Neuronal stem cell (in vitro differentiated cells): ENCODE measurements at regions not wholly inside any gene's neighbourhood (a gene's known extent, or its start where the extent isn't known, plus 50 kb on each side); places are given as distances from the start of the nearest gene placed in this dataset.

Experiments
- DNase-seq: peaks from one replicate; pipeline ENCODE4 v3.0.0-alpha.2; 2013; ENCODE audit warnings: low spot score
- H2AFZ ChIP-seq: one replicate; pipeline ENCODE4 v1.6.1; 2013; ENCODE audit warnings: mild to moderate bottlenecking, low read length, inconsistent platforms
- H2AK5ac ChIP-seq: 2 replicates; pipeline ENCODE4 v1.6.1; 2013; ENCODE audit warnings: low read depth, mild to moderate bottlenecking, inconsistent platforms, low read length, moderate library complexity, mixed read lengths
- H2BK120ac ChIP-seq: 2 replicates; pipeline ENCODE4 v1.6.1; 2013; ENCODE audit warnings: low read depth, mild to moderate bottlenecking, inconsistent platforms, low read length, moderate library complexity, mixed read lengths
- H2BK12ac ChIP-seq: one replicate; pipeline ENCODE4 v1.6.1; 2013; ENCODE audit warnings: low read length, inconsistent platforms
- H2BK15ac ChIP-seq: 2 replicates; pipeline ENCODE4 v1.6.1; 2013; ENCODE audit warnings: mild to moderate bottlenecking, low read length, inconsistent platforms, mixed read lengths
- H2BK5ac ChIP-seq: one replicate; pipeline ENCODE4 v1.6.1; 2013; ENCODE audit warnings: inconsistent platforms, mild to moderate bottlenecking, low read length, moderate library complexity
- H3K14ac ChIP-seq: one replicate; pipeline ENCODE4 v1.6.1; 2013; ENCODE audit warnings: low read length, inconsistent platforms
- H3K18ac ChIP-seq: 2 replicates; pipeline ENCODE4 v1.6.1; 2013; ENCODE audit warnings: low read length, inconsistent platforms
- H3K23ac ChIP-seq: 2 replicates; pipeline ENCODE4 v1.6.1; 2013; ENCODE audit warnings: low read depth, mild to moderate bottlenecking, mixed read lengths, low read length, inconsistent platforms; ENCODE audit not compliant: poor library complexity
- H3K27ac ChIP-seq: replicated peaks from 3 replicates; pipeline ENCODE4 v1.5.1; 2013; ENCODE audit warnings: low read length, inconsistent platforms
- H3K27me3 ChIP-seq, 3 experiments: 2 replicates each; pipeline ENCODE4 v1.6.1; 2013; ENCODE audit warnings: low read length in 3 of 3, mild to moderate bottlenecking in 2 of 3, inconsistent platforms in 1 of 3, low read depth in 1 of 3, mixed read lengths in 1 of 3, moderate library complexity in 1 of 3; ENCODE audit not compliant: control insufficient read depth in 3 of 3, insufficient read depth in 3 of 3
- H3K36me3 ChIP-seq, 2 donors: replicated peaks in 1 of 2; 2 replicates each; pipeline ENCODE4 v1.6.1; 2013; ENCODE audit warnings: low read length in 2 of 2; ENCODE audit not compliant: control insufficient read depth in 2 of 2, insufficient read depth in 2 of 2
- H3K4ac ChIP-seq: 2 replicates; pipeline ENCODE4 v1.6.1; 2013; ENCODE audit warnings: inconsistent platforms, mild to moderate bottlenecking, low read length, moderate library complexity
- H3K4me1 ChIP-seq, 2 donors: 1 replicate in 1 of 2; 2 replicates in 1 of 2; pipeline ENCODE4 v1.6.1; 2013; ENCODE audit warnings: low read length in 2 of 2, low read depth in 1 of 2; ENCODE audit not compliant: control insufficient read depth in 2 of 2, insufficient read depth in 1 of 2
- H3K4me2 ChIP-seq: one replicate; pipeline ENCODE4 v1.6.1; 2013; ENCODE audit warnings: mild to moderate bottlenecking, low read length, inconsistent platforms; ENCODE audit not compliant: insufficient read depth, poor library complexity, severe bottlenecking
- H3K4me3 ChIP-seq, 2 donors: 2 replicates each; pipeline ENCODE4 v1.5.1; 2013; ENCODE audit warnings: low read length in 2 of 2, mild to moderate bottlenecking in 2 of 2, inconsistent platforms in 1 of 2, moderate library complexity in 1 of 2
- H3K79me1 ChIP-seq: one replicate; pipeline ENCODE4 v1.6.1; 2013; ENCODE audit warnings: low read depth, mild to moderate bottlenecking, inconsistent platforms, low read length, moderate library complexity
- H3K9ac ChIP-seq: one replicate; pipeline ENCODE4 v1.6.1; 2013; ENCODE audit warnings: mild to moderate bottlenecking, low read depth, low read length, inconsistent platforms; ENCODE audit not compliant: poor library complexity
- H3K9me3 ChIP-seq, 2 donors: replicated peaks in 1 of 2; 2 replicates each; pipeline versions ENCODE3 to v1.6.1; 2013; ENCODE audit warnings: low read length in 2 of 2, mild to moderate bottlenecking in 2 of 2, inconsistent platforms in 1 of 2, low read depth in 1 of 2, mixed read lengths in 1 of 2, moderate library complexity in 1 of 2; ENCODE audit not compliant: control insufficient read depth in 2 of 2, insufficient read depth in 1 of 2
- H4K8ac ChIP-seq: one replicate; pipeline ENCODE4 v1.6.1; 2013; ENCODE audit warnings: low read depth, mild to moderate bottlenecking, inconsistent platforms, low read length, moderate library complexity
- H4K91ac ChIP-seq: one replicate; pipeline ENCODE4 v1.6.1; 2013; ENCODE audit warnings: low read length, low read depth, mild to moderate bottlenecking, inconsistent platforms; ENCODE audit not compliant: poor library complexity
- WGBS, 2 donors: extraction: QIAGEN DNeasy Blood & Tissue Kit; methylation state at CpG; one replicate each; pipeline ENCODE4 v1.1.7; 2013; ENCODE audit warnings: missing lambda C conversion rate in 2 of 2, mixed read lengths in 1 of 2; ENCODE audit not compliant: insufficient read length in 2 of 2, insufficient replicate concordance in 1 of 2; ENCODE audit errors: extremely low coverage in 2 of 2; 5-methylcytosine and 5-hydroxymethylcytosine counted together

- H4K8ac ChIP-seq = no peak overlapping the region
- no peak for DNase-seq
- H3K27ac ChIP-seq = no peak overlapping the region
- no peak overlapping the region for H2AFZ ChIP-seq
- no peak overlapping the region for H2AK5ac ChIP-seq
- H3K4ac ChIP-seq = no peak overlapping the region
- no peak overlapping the region for H3K23ac ChIP-seq
- H2BK15ac ChIP-seq = no peak overlapping the region
- WGBS, 2 donors = no CpG with 5 or more reads among the region's 1 CpG
- H3K4me1 ChIP-seq = no peaks in the 10 kb centered on the region
- no peaks in the 10 kb centered on the region for H3K36me3 ChIP-seq
- H2BK5ac ChIP-seq = no peak overlapping the region
- no peak overlapping the region for H2BK12ac ChIP-seq
- H3K4me2 ChIP-seq = no peak overlapping the region
- no peaks in the 10 kb centered on the region for H3K9me3 ChIP-seq
- H3K14ac ChIP-seq = no peak overlapping the region
- no peak overlapping the region for H2BK120ac ChIP-seq
- no peak overlapping the region for H3K9ac ChIP-seq
- no peak overlapping the region for H3K4me3 ChIP-seq
- H3K79me1 ChIP-seq = no peaks in the 10 kb centered on the region
- no peaks in the 10 kb centered on the region for H3K27me3 ChIP-seq
- H4K91ac ChIP-seq = no peak overlapping the region
- no peak overlapping the region for H3K18ac ChIP-seq
Observed at GRCh38 chr12:13339538-13339937, 143.0 kb downstream of the EMP1 start.

DNA sequence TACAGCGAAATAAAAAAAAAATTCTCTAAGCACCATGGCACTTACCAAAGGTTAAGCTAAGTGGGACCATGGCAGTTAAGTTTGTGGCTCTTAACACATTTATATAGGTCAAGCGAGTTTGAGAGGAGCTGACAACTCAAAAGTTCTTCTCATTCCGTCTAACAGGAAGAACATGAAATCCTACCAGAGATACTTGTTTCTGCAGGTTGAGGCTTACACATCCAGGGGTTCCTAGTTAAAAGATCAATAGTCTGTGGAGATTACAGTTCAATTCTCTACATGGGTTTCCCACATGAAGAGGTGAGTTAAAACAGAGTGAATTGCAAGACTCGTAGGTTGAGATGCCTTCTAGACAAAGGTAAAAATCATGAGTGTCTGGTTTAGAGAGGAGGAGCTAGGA lies 142.6 kb downstream of the EMP1 start:
- no CpG with 5 or more reads among the region's 4 CpGs for whole genome bisulfite sequencing, 2 donors
- H3K9me3 ChIP-seq = no peaks in the 10 kb centered on the region
- H3K18ac ChIP-seq = no peak overlapping the region
- no peaks in the 10 kb centered on the region for H3K27me3 ChIP-seq
- H2BK15ac ChIP-seq = no peak overlapping the region
- H2AK5ac ChIP-seq = no peak overlapping the region
- no peak overlapping the region for H2BK12ac ChIP-seq
- H4K8ac ChIP-seq = no peak overlapping the region
- no peak overlapping the region for H2AFZ ChIP-seq
- no peak overlapping the region for H3K4ac ChIP-seq
- H2BK5ac ChIP-seq = no peak overlapping the region
- H3K36me3 ChIP-seq = no peaks in the 10 kb centered on the region
- no peaks in the 10 kb centered on the region for H3K4me1 ChIP-seq
- DNase-seq = no peak
- no peak overlapping the region for H4K91ac ChIP-seq
- H3K9ac ChIP-seq = no peak overlapping the region
- H3K4me2 ChIP-seq = no peak overlapping the region
- H3K27ac ChIP-seq = no peak overlapping the region
- H2BK120ac ChIP-seq = no peak overlapping the region
- no peak overlapping the region for H3K14ac ChIP-seq
- H3K79me1 ChIP-seq = no peaks in the 10 kb centered on the region
- no peak overlapping the region for H3K23ac ChIP-seq
- H3K4me3 ChIP-seq = no peak overlapping the region

DNA sequence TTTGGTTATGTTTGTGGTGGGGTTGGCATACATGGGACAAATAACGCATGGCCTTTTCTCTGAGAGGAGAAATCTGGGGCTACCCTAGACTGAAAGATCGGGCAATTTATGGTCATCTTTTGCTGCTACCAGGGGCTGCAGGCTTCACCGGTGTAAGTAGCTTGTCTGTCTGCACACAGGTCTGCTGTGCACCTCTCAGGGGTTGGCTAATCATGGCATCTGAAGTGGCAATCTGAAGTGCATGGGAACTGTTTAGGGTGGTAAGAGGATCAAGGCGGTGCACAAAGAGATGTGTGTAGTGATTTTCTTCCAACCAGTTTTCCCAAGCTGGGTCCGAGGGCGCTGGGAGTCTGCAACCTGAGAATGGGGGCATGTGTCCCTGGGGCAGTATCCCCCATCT lies 141.3 kb downstream of the EMP1 start:
- no peaks in the 10 kb centered on the region for H3K36me3 ChIP-seq
- no peak overlapping the region for H3K23ac ChIP-seq
- no CpG with 5 or more reads among the region's 6 CpGs for WGBS, 2 donors
- no peaks in the 10 kb centered on the region for H3K27me3 ChIP-seq
- H2BK12ac ChIP-seq = no peak overlapping the region
- DNase-seq = no peak
- no peak overlapping the region for H2BK120ac ChIP-seq
- H3K4me3 ChIP-seq = no peak overlapping the region
- H2AK5ac ChIP-seq = no peak overlapping the region
- H3K4me2 ChIP-seq = no peak overlapping the region
- H3K27ac ChIP-seq = no peak overlapping the region
- H3K18ac ChIP-seq = no peak overlapping the region
- no peak overlapping the region for H4K8ac ChIP-seq
- no peak overlapping the region for H3K4ac ChIP-seq
- no peak overlapping the region for H2BK5ac ChIP-seq
- no peak overlapping the region for H2BK15ac ChIP-seq
- no peaks in the 10 kb centered on the region for H3K4me1 ChIP-seq
- H4K91ac ChIP-seq = no peak overlapping the region
- no peaks in the 10 kb centered on the region for H3K9me3 ChIP-seq
- H2AFZ ChIP-seq = no peak overlapping the region
- no peaks in the 10 kb centered on the region for H3K79me1 ChIP-seq
- H3K9ac ChIP-seq = no peak overlapping the region
- no peak overlapping the region for H3K14ac ChIP-seq

GRCh38 chr12:13336216-13336615 lies 139.7 kb downstream of the EMP1 start:
- no peak for DNase-seq
- Histone ChIP-seq H3K4me3 (no peak overlapping the region), H3K4me2 (no peak overlapping the region), H3K79me1 (no peaks in the 10 kb centered on the region), H3K4me1 (no peaks in the 10 kb centered on the region), H2BK120ac (no peak overlapping the region), H3K36me3 (no peaks in the 10 kb centered on the region), H2BK15ac (no peak overlapping the region), H4K8ac (no peak overlapping the region), H3K18ac (no peak overlapping the region), H3K4ac (no peak overlapping the region), H2BK5ac (no peak overlapping the region), H4K91ac (no peak overlapping the region), H3K9ac (no peak overlapping the region), H3K9me3 (no peaks in the 10 kb centered on the region), H3K27ac (no peak overlapping the region), H3K23ac (no peak overlapping the region), H2BK12ac (no peak overlapping the region), H2AFZ (no peak overlapping the region), H2AK5ac (no peak overlapping the region), H3K27me3 (no peaks in the 10 kb centered on the region), H3K14ac (no peak overlapping the region)
- WGBS, 2 donors = no CpG with 5 or more reads among the region's 4 CpGs
